Neural cell (in vitro differentiated cells): ENCODE measurements at regions not wholly inside any gene's neighbourhood (a gene's known extent, or its start where the extent isn't known, plus 50 kb on each side); places are given as distances from the start of the nearest gene placed in this dataset.

ENCODE experiments used
- EP300 ChIP-seq: fragments of 450-650 bp; conservative IDR thresholded peaks from 2 replicates; pipeline ENCODE4 v1.6.1; 2014; ENCODE audit warnings: antibody characterized with exemption, mild to moderate bottlenecking, moderate library complexity; ENCODE audit not compliant: poor library complexity, severe bottlenecking
- EZH2 ChIP-seq: fragments of 200-600, 300-800 bp; shearing (Covaris generic), sonication (generic); IDR thresholded peaks from 2 replicates; pipeline ENCODE4 v1.6.1; 2014; ENCODE audit warnings: antibody characterized with exemption, low read length, borderline replicate concordance, mild to moderate bottlenecking; ENCODE audit not compliant: insufficient read depth, poor library complexity, severe bottlenecking
- MXI1 ChIP-seq: fragments of 450-650 bp; conservative IDR thresholded peaks from 2 replicates; pipeline ENCODE4 v1.6.1; 2014; ENCODE audit warnings: antibody characterized with exemption, mild to moderate bottlenecking; ENCODE audit not compliant: poor library complexity, severe bottlenecking
- POLR2AphosphoS5 ChIP-seq: IDR thresholded peaks from 2 replicates; pipeline ENCODE4 v1.6.1; 2012
- RAD21 ChIP-seq: fragments of 450-650 bp; conservative IDR thresholded peaks from 2 replicates; pipeline ENCODE4 v1.6.1; 2014; ENCODE audit warnings: antibody characterized with exemption, mild to moderate bottlenecking, moderate library complexity
- TAF1 ChIP-seq: IDR thresholded peaks from 2 replicates; pipeline ENCODE4 v1.6.1; 2012; ENCODE audit warnings: low read depth
- TF ChIP-seq, protein P1 (sequence below): fragments of 450-650 bp; IDR thresholded peaks from 2 replicates; pipeline ENCODE4 v1.5.1; 2014; ENCODE audit warnings: antibody characterized with exemption, mild to moderate bottlenecking, moderate library complexity; ENCODE audit not compliant: poor library complexity, severe bottlenecking

GRCh38 chr2:61707984-61708852, 145.6 kb downstream of the FAM161A start:
- TF ChIP-seq, protein P1, sequence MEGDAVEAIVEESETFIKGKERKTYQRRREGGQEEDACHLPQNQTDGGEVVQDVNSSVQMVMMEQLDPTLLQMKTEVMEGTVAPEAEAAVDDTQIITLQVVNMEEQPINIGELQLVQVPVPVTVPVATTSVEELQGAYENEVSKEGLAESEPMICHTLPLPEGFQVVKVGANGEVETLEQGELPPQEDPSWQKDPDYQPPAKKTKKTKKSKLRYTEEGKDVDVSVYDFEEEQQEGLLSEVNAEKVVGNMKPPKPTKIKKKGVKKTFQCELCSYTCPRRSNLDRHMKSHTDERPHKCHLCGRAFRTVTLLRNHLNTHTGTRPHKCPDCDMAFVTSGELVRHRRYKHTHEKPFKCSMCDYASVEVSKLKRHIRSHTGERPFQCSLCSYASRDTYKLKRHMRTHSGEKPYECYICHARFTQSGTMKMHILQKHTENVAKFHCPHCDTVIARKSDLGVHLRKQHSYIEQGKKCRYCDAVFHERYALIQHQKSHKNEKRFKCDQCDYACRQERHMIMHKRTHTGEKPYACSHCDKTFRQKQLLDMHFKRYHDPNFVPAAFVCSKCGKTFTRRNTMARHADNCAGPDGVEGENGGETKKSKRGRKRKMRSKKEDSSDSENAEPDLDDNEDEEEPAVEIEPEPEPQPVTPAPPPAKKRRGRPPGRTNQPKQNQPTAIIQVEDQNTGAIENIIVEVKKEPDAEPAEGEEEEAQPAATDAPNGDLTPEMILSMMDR = no peak
- no peak for TF ChIP-seq EP300
- TF ChIP-seq POLR2AphosphoS5 = no peak
- no peak for TF ChIP-seq RAD21
- no peak for TF ChIP-seq MXI1
- TF ChIP-seq TAF1 = no peak
- no peak for TF ChIP-seq EZH2
